Bronchial epithelial cell (primary cell): ENCODE measurements at regions not wholly inside any gene's neighbourhood (a gene's known extent, or its start where the extent isn't known, plus 50 kb on each side); places are given as distances from the start of the nearest gene placed in this dataset.
A peak's percentile ranks its signal among the peaks of the same experiment; 100 is the strongest.

Experiments used
- DNase-seq: peaks from one replicate; pipeline ENCODE4 v3.0.0-alpha.2; 2010; ENCODE audit warnings: low read depth
- FAIRE-seq: peaks from 2 replicates; lab custom pipeline; 2011; peaks lifted over from hg19 to GRCh38; lab: Jason Lieb, UNC
- H3K27me3 ChIP-seq: 2 replicates; pipeline ENCODE4 v1.5.1; 2011; ENCODE audit warnings: low read length; ENCODE audit not compliant: control insufficient read depth, insufficient read depth
- H3K36me3 ChIP-seq: 2 replicates; pipeline ENCODE4 v1.5.1; 2011; ENCODE audit warnings: low read length; ENCODE audit not compliant: control insufficient read depth, insufficient read depth
- H3K4me3 ChIP-seq: 2 replicates; pipeline ENCODE4 v1.5.1; 2011; ENCODE audit warnings: mild to moderate bottlenecking, low read depth, low read length, control low read depth
- CTCF ChIP-seq: IDR thresholded peaks from 2 replicates; pipeline ENCODE4 v1.5.1; 2011; ENCODE audit warnings: mild to moderate bottlenecking, moderate library complexity, low read length, control low read depth, inconsistent platforms; ENCODE audit not compliant: insufficient read depth, severe bottlenecking

- FAIRE-seq = no peak
- H3K4me3 ChIP-seq = no peak overlapping the region
- no peaks in the 10 kb centered on the region for H3K27me3 ChIP-seq
- TF ChIP-seq CTCF = no peak
- DNase-seq = no peak
- no peaks in the 10 kb centered on the region for H3K36me3 ChIP-seq
These were observed 60.4 kb upstream of the ADO start for GRCh38 chr10:62744136-62744535.

- no peaks in the 10 kb centered on the region for H3K27me3 ChIP-seq
- DNase-seq (no peak), FAIRE-seq (no peak)
- TF ChIP-seq CTCF = no peak
- H3K4me3 ChIP-seq = no peak overlapping the region
- H3K36me3 ChIP-seq = no peaks in the 10 kb centered on the region
These were observed 58.9 kb upstream of the ADO start for GRCh38 chr10:62745581-62745980.

- FAIRE-seq = peak; percentile 81
- Histone ChIP-seq H3K36me3 (no peaks in the 10 kb centered on the region), H3K4me3 (no peak overlapping the region), H3K27me3 (no peaks in the 10 kb centered on the region)
- DNase-seq = no peak
- TF ChIP-seq CTCF = no peak
These were observed 57.4 kb upstream of the ADO start for GRCh38 chr10:62746951-62747729.

- Histone ChIP-seq H3K4me3 (no peak overlapping the region), H3K36me3 (no peaks in the 10 kb centered on the region), H3K27me3 (no peaks in the 10 kb centered on the region)
- no peak for TF ChIP-seq CTCF
- DNase-seq = no peak
- FAIRE-seq = no peak
These were observed 56.1 kb upstream of the ADO start for GRCh38 chr10:62748386-62748785.

- Histone ChIP-seq H3K4me3 (no peak overlapping the region), H3K27me3 (no peaks in the 10 kb centered on the region), H3K36me3 (no peaks in the 10 kb centered on the region)
- DNase-seq (no peak), FAIRE-seq (no peak)
- no peak for TF ChIP-seq CTCF
These were observed 55.3 kb upstream of the ADO start for GRCh38 chr10:62749093-62749683.
